Central memory CD4-positive, alpha-beta T cell (primary cell): ENCODE measurements at regions not wholly inside any gene's neighbourhood (a gene's known extent, or its start where the extent isn't known, plus 50 kb on each side); places are given as distances from the start of the nearest gene placed in this dataset.

Experiments used
- DNase-seq: peaks from one replicate; pipeline ENCODE4 v3.0.0; 2022

DNA sequence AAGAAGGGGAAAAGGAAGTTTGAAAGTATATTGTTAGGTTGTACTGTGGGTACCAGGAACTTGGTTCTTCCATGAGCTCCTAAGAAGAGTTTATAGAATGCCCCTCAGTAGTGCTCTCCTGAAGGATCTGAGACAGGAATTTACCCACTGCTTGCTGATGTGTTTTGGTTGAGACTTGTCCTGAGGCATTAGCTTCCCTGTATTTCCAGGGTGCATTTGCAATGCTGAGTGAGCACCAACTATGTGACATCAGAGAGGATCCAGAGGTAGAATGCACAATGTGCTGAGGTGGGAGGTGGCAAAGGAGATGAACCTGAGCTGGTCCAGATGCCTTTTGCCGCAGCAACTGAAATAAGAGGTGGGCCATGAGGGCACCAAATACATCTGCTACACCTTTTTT lies 64.3 kb upstream of the LRRC3B start:
- no peak for DNase-seq

DNA sequence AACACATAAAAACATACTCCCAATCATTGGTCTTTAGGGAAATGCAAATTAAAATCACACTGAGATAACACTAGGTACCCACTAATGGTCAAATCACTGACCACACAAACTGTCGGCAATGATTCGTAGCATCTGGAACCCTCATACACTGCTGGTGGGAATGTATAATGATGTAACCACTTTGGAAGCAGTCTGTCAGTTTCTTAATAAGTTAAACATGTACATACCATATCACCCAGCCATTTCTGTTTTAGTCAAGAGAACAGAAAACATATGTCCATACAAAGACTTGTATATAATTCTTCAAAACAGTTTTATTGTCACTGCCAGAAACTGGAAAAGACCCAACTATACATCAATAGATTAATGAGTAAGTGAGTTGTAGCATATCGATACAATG lies 63.3 kb upstream of the LRRC3B start:
- DNase-seq, result no peak

DNA sequence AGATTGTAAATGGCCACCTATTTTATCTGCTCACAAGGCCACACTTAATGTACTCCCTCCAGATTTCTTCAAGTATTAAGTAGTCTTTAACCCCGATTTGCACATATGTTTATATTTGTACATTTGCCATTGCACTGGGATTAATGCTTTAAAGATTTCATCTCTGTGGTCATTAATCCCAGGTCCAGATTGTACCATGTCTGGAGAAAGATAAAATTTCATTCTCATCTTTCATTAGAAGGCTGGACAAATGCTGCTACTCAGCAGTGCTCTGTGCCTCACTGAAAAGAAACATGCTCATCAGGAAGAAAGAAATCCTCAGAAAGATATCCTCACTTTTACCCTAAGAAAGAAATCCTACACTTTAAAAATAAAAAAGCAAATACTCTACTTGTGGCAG lies 62.5 kb upstream of the LRRC3B start:
- DNase-seq, result no peak

DNA sequence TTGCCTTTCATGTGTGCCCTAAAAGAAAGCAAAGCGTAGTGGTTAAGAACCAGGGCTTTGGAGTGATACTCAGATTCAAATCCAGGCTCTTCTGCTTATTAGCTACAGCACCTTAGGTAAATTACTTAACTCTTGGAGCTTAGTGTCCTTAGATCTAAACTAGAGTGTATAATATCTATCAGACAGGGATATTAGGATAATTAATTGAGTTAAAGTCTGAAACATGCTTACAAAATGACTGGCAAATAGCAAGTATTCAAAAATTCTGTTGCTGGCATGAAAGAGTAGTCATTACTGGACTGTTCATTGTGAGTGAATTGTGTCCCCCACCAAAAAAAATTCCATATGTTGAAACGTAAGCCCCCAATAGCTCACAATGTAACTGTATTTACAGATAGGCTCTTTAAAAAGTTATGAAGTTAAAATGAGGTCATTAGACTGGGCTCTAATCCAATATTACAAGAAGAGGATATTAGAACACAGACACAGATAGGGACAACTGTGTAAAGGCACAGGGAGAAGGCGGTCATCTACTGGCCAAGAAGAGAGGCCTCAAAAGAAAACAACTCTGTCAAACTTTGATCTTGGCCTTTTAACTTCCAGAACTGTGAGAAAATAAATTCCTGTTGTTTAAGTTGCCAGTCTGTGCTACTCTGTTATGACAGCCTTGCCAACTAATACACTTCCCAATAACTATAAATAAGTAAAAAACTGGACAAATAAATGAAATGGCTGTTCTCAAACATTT lies 60.4 kb upstream of the LRRC3B start:
- no peak for DNase-seq
